SK-N-SH (cell line): ENCODE measurements at regions not wholly inside any gene's neighbourhood (a gene's known extent, or its start where the extent isn't known, plus 50 kb on each side); places are given as distances from the start of the nearest gene placed in this dataset.

Experiments used
- CTCF ChIA-PET: fragments of 300-600, 350-600 bp; formaldehyde crosslinking; extraction: SDS; loops from one replicate; lab custom pipeline; 2021; lab: Yijun Ruan, JAX
- POLR2A ChIA-PET: fragments of 350-600 bp; sonication (Branson Sonifier 250); formaldehyde crosslinking; extraction: SDS; loops from one replicate; lab custom pipeline; 2020; ENCODE audit warnings: antibody characterized with exemption, inconsistent platforms; lab: Yijun Ruan, JAX
- DNase-seq: peaks from one replicate; pipeline ENCODE4 v3.0.0; 2012
- H2AFZ ChIP-seq: fragments of 200-600 bp; sonication (generic); 2 replicates; pipeline ENCODE4 v1.8.1; 2016; ENCODE audit warnings: antibody characterized with exemption, mild to moderate bottlenecking, low read depth
- H3F3A ChIP-seq: fragments of 200-600 bp; sonication (generic); replicated peaks from 2 replicates; pipeline ENCODE3; 2016; ENCODE audit warnings: antibody characterized with exemption, mild to moderate bottlenecking; ENCODE audit not compliant: insufficient read depth
- H3K27ac ChIP-seq, 2 experiments: fragments of 200-500 bp in 1 of 2; fragments of 200-600 bp in 1 of 2; sonication (Bioruptor generic) in 1 of 2; sonication (generic), shearing (Covaris generic) in 1 of 2; 2 replicates each; pipeline versions ENCODE4 v1.5.1 to v1.6.1; 2014 to 2016; ENCODE audit warnings: low read depth in 2 of 2, inconsistent platforms in 1 of 2, low read length in 1 of 2, mild to moderate bottlenecking in 1 of 2, mixed read lengths in 1 of 2
- H3K27me3 ChIP-seq: fragments of 200-600 bp; sonication (generic), shearing (Covaris generic); 2 replicates; pipeline ENCODE4 v1.6.1; 2016; ENCODE audit warnings: mixed run types; ENCODE audit not compliant: insufficient read depth
- H3K36me3 ChIP-seq, 2 experiments: fragments of 200-500 bp in 1 of 2; fragments of 200-600 bp in 1 of 2; sonication (Bioruptor generic) in 1 of 2; sonication (generic) in 1 of 2; replicated peaks in 1 of 2; 2 replicates each; pipeline versions ENCODE3 to v1.5.1; 2014 to 2016; ENCODE audit warnings: low read length in 1 of 2, mild to moderate bottlenecking in 1 of 2; ENCODE audit not compliant: insufficient read depth in 2 of 2, control insufficient read depth in 1 of 2
- H3K4me1 ChIP-seq, 2 experiments: fragments of 200-500 bp in 1 of 2; fragments of 200-600 bp in 1 of 2; sonication (Bioruptor generic) in 1 of 2; sonication (generic), shearing (Covaris generic) in 1 of 2; 2 replicates each; pipeline versions ENCODE4 v1.5.1 to v1.6.1; 2014 to 2016; ENCODE audit warnings: low read depth in 1 of 2, low read length in 1 of 2, mixed run types in 1 of 2; ENCODE audit not compliant: insufficient read depth in 2 of 2, control insufficient read depth in 1 of 2
- H3K4me2 ChIP-seq: fragments of 200-600 bp; sonication (generic), shearing (Covaris generic); 2 replicates; pipeline ENCODE4 v1.6.1; 2017; ENCODE audit warnings: mixed run types
- H3K4me3 ChIP-seq, 2 experiments: fragments of 200-500 bp in 1 of 2; fragments of 200-600 bp in 1 of 2; sonication (Bioruptor generic) in 1 of 2; sonication (generic), shearing (Covaris generic) in 1 of 2; 2 replicates each; pipeline versions ENCODE4 v1.5.1 to v1.8.1; 2014 to 2016; ENCODE audit warnings: low read depth in 2 of 2, inconsistent platforms in 1 of 2, low read length in 1 of 2, mild to moderate bottlenecking in 1 of 2, mixed read lengths in 1 of 2, moderate library complexity in 1 of 2
- H3K79me2 ChIP-seq: fragments of 200-600 bp; sonication (generic); 2 replicates; pipeline ENCODE4 v1.8.1; 2017; ENCODE audit warnings: mild to moderate bottlenecking; ENCODE audit not compliant: insufficient read depth
- H3K9ac ChIP-seq: fragments of 200-600 bp; sonication (generic); 2 replicates; pipeline ENCODE4 v1.6.1; 2017; ENCODE audit warnings: mixed run types
- H3K9me2 ChIP-seq: fragments of 200-600 bp; sonication (generic); 2 replicates; pipeline ENCODE4 v1.6.1; 2017; ENCODE audit warnings: mixed run types
- H3K9me3 ChIP-seq: fragments of 200-600 bp; sonication (generic); 2 replicates; pipeline ENCODE4 v1.6.1; 2017; ENCODE audit warnings: mixed run types, mild to moderate bottlenecking, moderate library complexity
- H4K20me1 ChIP-seq: fragments of 200-600 bp; sonication (generic); 2 replicates; pipeline ENCODE4 v1.6.1; 2017; ENCODE audit warnings: mild to moderate bottlenecking, mixed run types; ENCODE audit not compliant: insufficient read depth
- FOSL2 ChIP-seq: IDR thresholded peaks from 2 replicates; pipeline ENCODE4 v1.4.0; 2012; ENCODE audit warnings: low read depth, mild to moderate bottlenecking, moderate library complexity, borderline replicate concordance
- MXI1 ChIP-seq: IDR thresholded peaks from 2 replicates; pipeline ENCODE4 v1.6.1; 2012; ENCODE audit warnings: mild to moderate bottlenecking, low read depth, low read length, improper control_type of control experiment
- NRF1 ChIP-seq: IDR thresholded peaks from 2 replicates; pipeline ENCODE4 v1.6.1; 2012; ENCODE audit warnings: low read depth, mild to moderate bottlenecking, low read length
- RAD21 ChIP-seq: IDR thresholded peaks from 2 replicates; pipeline ENCODE4 v1.6.1; 2012; ENCODE audit warnings: mild to moderate bottlenecking, low read length
- SMC3 ChIP-seq: IDR thresholded peaks from 2 replicates; pipeline ENCODE4 v1.6.1; 2012; ENCODE audit warnings: low read depth, low read length, improper control_type of control experiment
- WGBS: methylation state at CpG from one replicate; pipeline ENCODE4 v1.1.6; 2017; ENCODE audit warnings: low lambda C conversion rate; 5-methylcytosine and 5-hydroxymethylcytosine counted together
- TF ChIP-seq, protein P1 (sequence below): IDR thresholded peaks from 2 replicates; pipeline ENCODE4 v1.4.0; 2012; ENCODE audit warnings: low read depth, borderline replicate concordance
- TF ChIP-seq, protein P2 (sequence below): fragments of 200-600 bp; sonication (generic); IDR thresholded peaks from 2 replicates; pipeline ENCODE4 v1.6.1; 2017; ENCODE audit warnings: antibody characterized with exemption, mild to moderate bottlenecking, moderate library complexity

DNA sequence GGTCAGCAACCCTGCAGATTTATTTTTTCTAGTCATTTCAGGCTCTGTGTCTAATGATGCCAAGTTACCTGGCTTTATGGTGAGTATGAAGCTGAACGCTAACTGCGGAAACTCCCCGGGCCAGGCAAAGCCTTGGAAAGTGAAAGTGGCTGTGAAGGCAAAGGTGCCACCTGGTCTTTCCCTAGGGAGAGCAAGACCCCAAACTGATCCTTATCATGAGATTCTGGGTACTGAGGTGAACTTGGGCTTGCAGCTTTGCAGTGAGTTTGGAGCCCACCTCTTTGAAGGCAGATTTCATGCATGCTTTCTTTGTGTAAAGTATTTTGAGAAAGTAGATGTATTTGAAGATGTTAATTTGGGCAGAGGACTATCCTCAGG lies 63.3 kb downstream of the CARTPT start (continued):
- TF ChIP-seq FOSL2 (no peak), NRF1 (no peak)
- TF ChIP-seq, protein P1, sequence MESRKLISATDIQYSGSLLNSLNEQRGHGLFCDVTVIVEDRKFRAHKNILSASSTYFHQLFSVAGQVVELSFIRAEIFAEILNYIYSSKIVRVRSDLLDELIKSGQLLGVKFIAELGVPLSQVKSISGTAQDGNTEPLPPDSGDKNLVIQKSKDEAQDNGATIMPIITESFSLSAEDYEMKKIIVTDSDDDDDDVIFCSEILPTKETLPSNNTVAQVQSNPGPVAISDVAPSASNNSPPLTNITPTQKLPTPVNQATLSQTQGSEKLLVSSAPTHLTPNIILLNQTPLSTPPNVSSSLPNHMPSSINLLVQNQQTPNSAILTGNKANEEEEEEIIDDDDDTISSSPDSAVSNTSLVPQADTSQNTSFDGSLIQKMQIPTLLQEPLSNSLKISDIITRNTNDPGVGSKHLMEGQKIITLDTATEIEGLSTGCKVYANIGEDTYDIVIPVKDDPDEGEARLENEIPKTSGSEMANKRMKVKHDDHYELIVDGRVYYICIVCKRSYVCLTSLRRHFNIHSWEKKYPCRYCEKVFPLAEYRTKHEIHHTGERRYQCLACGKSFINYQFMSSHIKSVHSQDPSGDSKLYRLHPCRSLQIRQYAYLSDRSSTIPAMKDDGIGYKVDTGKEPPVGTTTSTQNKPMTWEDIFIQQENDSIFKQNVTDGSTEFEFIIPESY, result no peak
- TF ChIP-seq, all 33 proteins: peak for 0

DNA sequence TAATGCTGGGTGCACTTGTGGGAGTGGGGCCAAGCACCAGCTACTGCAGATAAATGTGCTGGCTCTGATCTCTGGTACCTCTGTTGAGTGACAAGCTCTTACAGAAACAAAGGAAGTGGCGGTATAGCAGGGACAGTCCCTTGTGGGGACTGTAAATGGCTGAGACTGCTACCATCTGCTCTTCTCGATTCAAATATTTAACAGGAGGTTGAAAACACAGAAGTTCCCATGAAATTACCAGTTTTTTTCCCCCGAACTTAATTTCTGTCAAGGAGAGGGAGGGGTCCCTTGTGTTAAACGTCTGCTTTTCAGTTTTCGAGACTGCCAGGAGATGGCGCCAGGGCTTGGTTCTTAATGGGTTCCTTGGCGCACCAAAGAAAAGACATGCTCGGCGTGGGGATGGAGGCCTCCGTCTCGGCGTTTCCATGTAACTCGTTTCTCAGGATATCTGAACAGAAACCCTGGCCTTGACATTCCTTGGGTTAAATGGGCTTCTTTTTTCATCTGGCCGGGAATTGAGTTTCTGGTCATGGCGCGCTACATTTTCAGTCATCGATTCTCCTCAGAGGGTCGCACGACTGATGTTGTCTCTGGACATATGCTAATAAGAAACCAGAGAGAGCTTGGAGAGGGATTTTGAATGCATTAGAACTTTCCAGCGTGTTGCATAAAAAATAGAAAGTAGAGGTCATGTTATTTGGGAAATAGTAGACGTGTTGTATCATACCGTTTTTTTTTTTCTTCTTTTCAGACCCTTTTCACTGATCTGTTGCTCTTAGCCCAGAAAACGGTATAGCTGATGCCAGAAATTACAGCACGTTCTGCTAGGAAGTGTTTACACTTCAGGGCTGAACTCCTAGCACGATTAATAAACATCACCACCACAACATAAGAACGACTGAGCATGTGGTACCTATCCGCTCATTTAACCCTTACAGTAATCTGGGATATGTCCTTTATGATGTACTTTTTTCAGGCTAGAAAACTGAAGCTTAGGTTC lies 64.0 kb downstream of the CARTPT start:
- Histone ChIP-seq H3K9me3 (no peaks in the 10 kb centered on the region), H3K27ac (0 out of 4 replicates have a peak overlapping the region, but pooled peaks of 1 of the 2 experiments have one; percentile 6), H3F3A (no peaks in the 10 kb centered on the region), H3K79me2 (no peaks in the 10 kb centered on the region), H3K4me1 (peaks cover 4 to 13% of the 10 kb centered on the region in 2 experiments; a peak in 2 of 4 replicates), H3K27me3 (no peaks in the 10 kb centered on the region), H3K9me2 (no peaks in the 10 kb centered on the region), H3K4me3 (peak overlapping the region in 1 of 2 experiments; percentile 40; a peak in 1 of 4 replicates), H3K36me3 (no peaks in the 10 kb centered on the region), H3K4me2 (peak overlapping the region; percentile 53), H2AFZ (no peak overlapping the region), H3K9ac (0 out of 2 replicates have a peak overlapping the region, but pooled peaks have one; percentile 22), H4K20me1 (no peaks in the 10 kb centered on the region)
- ChIA-PET POLR2A (interaction anchor here (0.6 to 1.4 kb wide), 3 partner anchors 324 to 325 kb away, joined by 3 to 5 read pairs (median 4); no protein-coding TSS in a partner anchor), CTCF (interaction anchor here (0.6 to 3.9 kb wide), 45 partner anchors 8 to 549 kb away, joined by 3 to 44 read pairs (median 3); partner anchors contain the start of genes MAP1B, MRPS27 and PTCD2)
- DNase-seq, result peak; percentile 68
- TF ChIP-seq RAD21, result peak; percentile 85
- no peak for TF ChIP-seq MXI1
- peak; percentile 87 for TF ChIP-seq SMC3
- TF ChIP-seq, protein P2, sequence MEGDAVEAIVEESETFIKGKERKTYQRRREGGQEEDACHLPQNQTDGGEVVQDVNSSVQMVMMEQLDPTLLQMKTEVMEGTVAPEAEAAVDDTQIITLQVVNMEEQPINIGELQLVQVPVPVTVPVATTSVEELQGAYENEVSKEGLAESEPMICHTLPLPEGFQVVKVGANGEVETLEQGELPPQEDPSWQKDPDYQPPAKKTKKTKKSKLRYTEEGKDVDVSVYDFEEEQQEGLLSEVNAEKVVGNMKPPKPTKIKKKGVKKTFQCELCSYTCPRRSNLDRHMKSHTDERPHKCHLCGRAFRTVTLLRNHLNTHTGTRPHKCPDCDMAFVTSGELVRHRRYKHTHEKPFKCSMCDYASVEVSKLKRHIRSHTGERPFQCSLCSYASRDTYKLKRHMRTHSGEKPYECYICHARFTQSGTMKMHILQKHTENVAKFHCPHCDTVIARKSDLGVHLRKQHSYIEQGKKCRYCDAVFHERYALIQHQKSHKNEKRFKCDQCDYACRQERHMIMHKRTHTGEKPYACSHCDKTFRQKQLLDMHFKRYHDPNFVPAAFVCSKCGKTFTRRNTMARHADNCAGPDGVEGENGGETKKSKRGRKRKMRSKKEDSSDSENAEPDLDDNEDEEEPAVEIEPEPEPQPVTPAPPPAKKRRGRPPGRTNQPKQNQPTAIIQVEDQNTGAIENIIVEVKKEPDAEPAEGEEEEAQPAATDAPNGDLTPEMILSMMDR, result peak; percentile 83
- TF ChIP-seq, protein P1, result no peak
- WGBS, result 55% methylated on average over 27 of the region's 27 CpGs
